HCT116 (cell line): ENCODE measurements at regions not wholly inside any gene's neighbourhood (a gene's known extent, or its start where the extent isn't known, plus 50 kb on each side); places are given as distances from the start of the nearest gene placed in this dataset.

Source experiments
- ATAC-seq: fragments of 200-7000 bp; cut with Tn5 transposase; 2 replicates; pipeline ENCODE4 v1.9.1; 2020; ENCODE audit warnings: mild to moderate bottlenecking, moderate library complexity
- BruUV-seq: library from RNA; stranded (reverse); fragments of 400-500 nt; replicated peaks from 2 replicates; lab custom pipeline; 2021; lab: Mats Ljungman, UMichigan
- CTCF ChIA-PET: fragments of 300-600 bp; sonication (Branson Sonifier 250); formaldehyde crosslinking; loops from one replicate; lab custom pipeline; 2021; ENCODE audit warnings: antibody characterized with exemption; lab: Charles Lee
- POLR2A ChIA-PET: fragments of 300-600, 350-600 bp; sonication (Branson Sonifier 250); formaldehyde crosslinking; loops from one replicate; lab custom pipeline; 2021; ENCODE audit warnings: antibody characterized with exemption; lab: Charles Lee
- RAD21 ChIA-PET, 2 experiments: fragments of 300-600 bp; sonication (Branson Sonifier 250); formaldehyde crosslinking; loops; one replicate each; lab custom pipeline; 2023; ENCODE audit warnings: low total read pairs in 2 of 2; ENCODE audit not compliant: uncharacterized antibody in 2 of 2, unreplicated experiment in 2 of 2, low non-redundant PET in 1 of 2; lab: Charles Lee
- DNase-seq: peaks from one replicate; pipeline ENCODE4 v3.0.0-alpha.2; 2010; ENCODE audit warnings: low read depth, low spot score
- H2AFZ ChIP-seq: fragments of 200-600 bp; shearing (Covaris generic), sonication (generic); 2 replicates; pipeline ENCODE4 v1.6.1; 2017; ENCODE audit warnings: low read depth, mixed run types, mixed read lengths, antibody characterized with exemption, low read length; ENCODE audit not compliant: poor library complexity, severe bottlenecking
- H3K27ac ChIP-seq: 2 replicates; pipeline ENCODE4 v1.5.1; 2012; ENCODE audit warnings: low read depth, low read length
- H3K27me3 ChIP-seq: fragments of 200-600 bp; sonication (generic); 2 replicates; pipeline ENCODE4 v1.6.1; 2016; ENCODE audit warnings: mixed run types, low read length, mixed read lengths; ENCODE audit not compliant: insufficient read depth
- H3K36me3 ChIP-seq, 2 experiments: fragments of 200-500 bp in 1 of 2; fragments of 200-600 bp in 1 of 2; sonication (Bioruptor generic) in 1 of 2; sonication (generic) in 1 of 2; 2 replicates each; pipeline versions ENCODE4 v1.5.1 to v1.6.1; 2014 to 2016; ENCODE audit warnings: low read length in 2 of 2, inconsistent platforms in 1 of 2, mixed read lengths in 1 of 2, mixed run types in 1 of 2; ENCODE audit not compliant: insufficient read depth in 2 of 2, control insufficient read depth in 1 of 2
- H3K4me1 ChIP-seq, 2 experiments: fragments of 200-600 bp in 1 of 2; sonication (generic) in 1 of 2; 2 replicates each; pipeline versions ENCODE4 v1.5.1 to v1.6.1; 2012 to 2017; ENCODE audit warnings: low read length in 2 of 2, inconsistent platforms in 1 of 2, mild to moderate bottlenecking in 1 of 2, mixed read lengths in 1 of 2, mixed run types in 1 of 2, moderate library complexity in 1 of 2; ENCODE audit not compliant: insufficient read depth in 2 of 2, control insufficient read depth in 1 of 2
- H3K4me2 ChIP-seq: fragments of 200-600 bp; sonication (generic); 2 replicates; pipeline ENCODE4 v1.6.1; 2017; ENCODE audit warnings: mixed run types, low read length, mixed read lengths
- H3K4me3 ChIP-seq, 2 experiments: fragments of 200-600 bp in 1 of 2; sonication (generic) in 1 of 2; replicated peaks in 1 of 2; 2 replicates each; pipeline ENCODE4 v1.5.1; 2011 to 2016; ENCODE audit warnings: low read length in 2 of 2, control low read depth in 1 of 2, low read depth in 1 of 2, mild to moderate bottlenecking in 1 of 2, mixed read lengths in 1 of 2, mixed run types in 1 of 2
- H3K79me2 ChIP-seq: fragments of 200-600 bp; sonication (generic); 2 replicates; pipeline ENCODE4 v1.6.1; 2017; ENCODE audit warnings: mild to moderate bottlenecking, mixed run types, low read length, moderate library complexity, mixed read lengths; ENCODE audit not compliant: insufficient read depth
- H3K9ac ChIP-seq: fragments of 200-600 bp; sonication (generic); 2 replicates; pipeline ENCODE4 v1.6.1; 2016; ENCODE audit warnings: low read length, mixed read lengths
- H3K9me2 ChIP-seq: fragments of 200-600 bp; sonication (generic), shearing (Covaris generic); 2 replicates; pipeline ENCODE4 v1.6.1; 2017; ENCODE audit warnings: mixed run types, mild to moderate bottlenecking, moderate library complexity; ENCODE audit not compliant: insufficient read depth
- H3K9me3 ChIP-seq, 2 experiments: fragments of 200-500 bp in 1 of 2; fragments of 200-600 bp in 1 of 2; sonication (Bioruptor generic) in 1 of 2; sonication (generic) in 1 of 2; 2 replicates each; pipeline ENCODE4 v1.6.1; 2014 to 2017; ENCODE audit warnings: low read length in 2 of 2, mixed read lengths in 2 of 2, inconsistent platforms in 1 of 2, low read depth in 1 of 2, mild to moderate bottlenecking in 1 of 2, mixed run types in 1 of 2, moderate library complexity in 1 of 2; ENCODE audit not compliant: control insufficient read depth in 1 of 2, insufficient read depth in 1 of 2
- H4K20me1 ChIP-seq: fragments of 200-600 bp; sonication (generic), shearing (Covaris generic); 2 replicates; pipeline ENCODE4 v1.6.1; 2017; ENCODE audit warnings: mixed run types, mild to moderate bottlenecking, moderate library complexity; ENCODE audit not compliant: insufficient read depth
- CBX3 ChIP-seq: IDR thresholded peaks from 2 replicates; pipeline ENCODE4 v1.6.1; 2012; ENCODE audit warnings: low read depth
- EZH2 ChIP-seq: fragments of 200-600 bp; sonication (generic); IDR thresholded peaks from 2 replicates; pipeline ENCODE4 v1.6.1; 2017; ENCODE audit warnings: antibody characterized with exemption, mixed run types
- FOSL1 ChIP-seq: IDR thresholded peaks from 2 replicates; pipeline ENCODE4 v1.6.1; 2012; ENCODE audit warnings: low read depth
- SIN3A ChIP-seq: IDR thresholded peaks from 2 replicates; pipeline ENCODE4 v1.6.1; 2012; ENCODE audit warnings: low read depth
- SP1 ChIP-seq: IDR thresholded peaks from 2 replicates; pipeline ENCODE4 v1.6.1; 2012; ENCODE audit warnings: low read depth
- YY1 ChIP-seq: IDR thresholded peaks from 2 replicates; pipeline ENCODE4 v1.6.1; 2011; ENCODE audit warnings: low read length, low read depth, moderate library complexity, mild to moderate bottlenecking; ENCODE audit not compliant: insufficient replicate concordance; ENCODE audit errors: extremely low read depth
- ZNF274 ChIP-seq: fragments of 200-500 bp; sonication (Bioruptor generic); IDR thresholded peaks from 2 replicates; pipeline ENCODE4 v1.6.1; 2014; ENCODE audit warnings: mild to moderate bottlenecking, low read depth, low read length, inconsistent platforms
- intact Hi-C: fragments of 100-400 bp; cut with micrococcal nuclease; formaldehyde crosslinking; loops from 2 replicates; pipeline ENCODE4 v1.10.0; 2022
- TF ChIP-seq, protein P1 (sequence below): IDR thresholded peaks from 2 replicates; pipeline ENCODE4 v1.6.1; 2012
- TF ChIP-seq, protein P2 (sequence below), 3 experiments: fragments of 200-600 bp in 1 of 3; sonication (generic) in 1 of 3; IDR thresholded peaks in 2 of 3; conservative IDR thresholded peaks in 1 of 3; 2 replicates each; pipeline ENCODE4 v1.5.1; 2012 to 2017; ENCODE audit warnings: low read depth in 2 of 3, low read length in 2 of 3, antibody characterized with exemption in 1 of 3, borderline replicate concordance in 1 of 3, control low read depth in 1 of 3, mild to moderate bottlenecking in 1 of 3, mixed read lengths in 1 of 3, mixed run types in 1 of 3, moderate library complexity in 1 of 3; ENCODE audit not compliant: insufficient read depth in 1 of 3
- TF ChIP-seq, protein P3 (sequence below): IDR thresholded peaks from 2 replicates; pipeline ENCODE4 v1.6.1; 2012
- TF ChIP-seq, protein P4 (sequence below): IDR thresholded peaks from 2 replicates; pipeline ENCODE4 v1.6.1; 2011; ENCODE audit warnings: mild to moderate bottlenecking, low read length, moderate library complexity; ENCODE audit not compliant: insufficient replicate concordance; ENCODE audit errors: extremely low read depth

DNA sequence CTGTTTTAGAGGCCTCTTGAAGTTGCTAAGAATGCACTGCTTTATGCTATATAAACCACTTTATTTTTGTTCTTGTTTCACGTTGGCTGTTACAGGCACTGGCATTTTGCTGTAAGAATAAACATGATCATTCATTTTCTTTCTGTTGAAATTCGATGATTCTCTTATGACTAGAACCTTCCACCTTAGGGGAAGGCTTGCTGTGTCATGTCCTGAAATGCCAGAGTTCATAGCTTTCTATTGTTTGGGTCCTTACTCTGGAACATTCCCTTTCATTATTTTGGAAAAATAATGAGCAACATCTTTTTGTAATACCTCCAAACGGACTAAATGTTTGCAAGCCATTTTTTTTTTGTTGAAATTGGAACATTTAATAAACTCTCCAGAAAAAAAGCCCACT lies 495.1 kb upstream of the POT1 start:
- Histone ChIP-seq H2AFZ (no peak overlapping the region), H3K9me3 (no peaks in the 10 kb centered on the region), H4K20me1 (no peaks in the 10 kb centered on the region), H3K4me2 (no peak overlapping the region), H3K27ac (no peak overlapping the region), H3K9ac (no peak overlapping the region), H3K36me3 (no peaks in the 10 kb centered on the region), H3K9me2 (no peaks in the 10 kb centered on the region), H3K27me3 (no peaks in the 10 kb centered on the region), H3K79me2 (no peaks in the 10 kb centered on the region), H3K4me3 (no peak overlapping the region), H3K4me1 (no peaks in the 10 kb centered on the region)
- no peak for TF ChIP-seq ZNF274
- TF ChIP-seq FOSL1 = no peak
- TF ChIP-seq YY1 = no peak
- TF ChIP-seq, protein P1, sequence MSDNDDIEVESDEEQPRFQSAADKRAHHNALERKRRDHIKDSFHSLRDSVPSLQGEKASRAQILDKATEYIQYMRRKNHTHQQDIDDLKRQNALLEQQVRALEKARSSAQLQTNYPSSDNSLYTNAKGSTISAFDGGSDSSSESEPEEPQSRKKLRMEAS = no peak
- no peak for TF ChIP-seq EZH2
- TF ChIP-seq, protein P2, sequence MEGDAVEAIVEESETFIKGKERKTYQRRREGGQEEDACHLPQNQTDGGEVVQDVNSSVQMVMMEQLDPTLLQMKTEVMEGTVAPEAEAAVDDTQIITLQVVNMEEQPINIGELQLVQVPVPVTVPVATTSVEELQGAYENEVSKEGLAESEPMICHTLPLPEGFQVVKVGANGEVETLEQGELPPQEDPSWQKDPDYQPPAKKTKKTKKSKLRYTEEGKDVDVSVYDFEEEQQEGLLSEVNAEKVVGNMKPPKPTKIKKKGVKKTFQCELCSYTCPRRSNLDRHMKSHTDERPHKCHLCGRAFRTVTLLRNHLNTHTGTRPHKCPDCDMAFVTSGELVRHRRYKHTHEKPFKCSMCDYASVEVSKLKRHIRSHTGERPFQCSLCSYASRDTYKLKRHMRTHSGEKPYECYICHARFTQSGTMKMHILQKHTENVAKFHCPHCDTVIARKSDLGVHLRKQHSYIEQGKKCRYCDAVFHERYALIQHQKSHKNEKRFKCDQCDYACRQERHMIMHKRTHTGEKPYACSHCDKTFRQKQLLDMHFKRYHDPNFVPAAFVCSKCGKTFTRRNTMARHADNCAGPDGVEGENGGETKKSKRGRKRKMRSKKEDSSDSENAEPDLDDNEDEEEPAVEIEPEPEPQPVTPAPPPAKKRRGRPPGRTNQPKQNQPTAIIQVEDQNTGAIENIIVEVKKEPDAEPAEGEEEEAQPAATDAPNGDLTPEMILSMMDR (IDR thresholded peaks at IDR 0.05 in 2 of 3, conservative IDR thresholded peaks at IDR 0.05 in 1 of 3; ENCODE audit: borderline replicate concordance in 1 of 3, insufficient read depth in 1 of 3, low read depth in 2 of 3, low read length in 2 of 3) = no peak
- no peak for TF ChIP-seq SIN3A
- TF ChIP-seq SP1 = no peak
- TF ChIP-seq, protein P3, sequence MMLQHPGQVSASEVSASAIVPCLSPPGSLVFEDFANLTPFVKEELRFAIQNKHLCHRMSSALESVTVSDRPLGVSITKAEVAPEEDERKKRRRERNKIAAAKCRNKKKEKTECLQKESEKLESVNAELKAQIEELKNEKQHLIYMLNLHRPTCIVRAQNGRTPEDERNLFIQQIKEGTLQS = no peak
- TF ChIP-seq, protein P4, sequence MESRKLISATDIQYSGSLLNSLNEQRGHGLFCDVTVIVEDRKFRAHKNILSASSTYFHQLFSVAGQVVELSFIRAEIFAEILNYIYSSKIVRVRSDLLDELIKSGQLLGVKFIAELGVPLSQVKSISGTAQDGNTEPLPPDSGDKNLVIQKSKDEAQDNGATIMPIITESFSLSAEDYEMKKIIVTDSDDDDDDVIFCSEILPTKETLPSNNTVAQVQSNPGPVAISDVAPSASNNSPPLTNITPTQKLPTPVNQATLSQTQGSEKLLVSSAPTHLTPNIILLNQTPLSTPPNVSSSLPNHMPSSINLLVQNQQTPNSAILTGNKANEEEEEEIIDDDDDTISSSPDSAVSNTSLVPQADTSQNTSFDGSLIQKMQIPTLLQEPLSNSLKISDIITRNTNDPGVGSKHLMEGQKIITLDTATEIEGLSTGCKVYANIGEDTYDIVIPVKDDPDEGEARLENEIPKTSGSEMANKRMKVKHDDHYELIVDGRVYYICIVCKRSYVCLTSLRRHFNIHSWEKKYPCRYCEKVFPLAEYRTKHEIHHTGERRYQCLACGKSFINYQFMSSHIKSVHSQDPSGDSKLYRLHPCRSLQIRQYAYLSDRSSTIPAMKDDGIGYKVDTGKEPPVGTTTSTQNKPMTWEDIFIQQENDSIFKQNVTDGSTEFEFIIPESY = no peak
- TF ChIP-seq CBX3 = no peak
- DNase-seq (no peak), ATAC-seq (no peak)
- intact Hi-C loops = no loop called here
- POLR2A ChIA-PET = no interaction called here
- CTCF ChIA-PET = no interaction called here
- no TSS peak for BruUV-seq
- RAD21 ChIA-PET = no interaction called here
